SU-DHL-6 (cell line): ENCODE measurements at regions not wholly inside any gene's neighbourhood (a gene's known extent, or its start where the extent isn't known, plus 50 kb on each side); places are given as distances from the start of the nearest gene placed in this dataset.

Source experiments
- CTCF ChIP-seq: fragments of 200-600 bp; sonication (generic); IDR thresholded peaks from one replicate; pipeline ENCODE4 v1.5.1; 2017; ENCODE audit warnings: antibody characterized with exemption, mild to moderate bottlenecking, low read length, moderate library complexity; ENCODE audit not compliant: insufficient read depth, poor library complexity, severe bottlenecking
- EZH2phosphoT487 ChIP-seq: fragments of 200-600 bp; sonication (generic), shearing (Covaris generic); conservative IDR thresholded peaks from 2 replicates; pipeline ENCODE4 v1.6.1; 2018; ENCODE audit warnings: mild to moderate bottlenecking, antibody characterized with exemption, low read length, moderate library complexity, mixed read lengths

GRCh38 chr11:119522609-119523008 lies 99.6 kb upstream of the THY1 start:
- no peak for TF ChIP-seq CTCF
- no peak for TF ChIP-seq EZH2phosphoT487
